H9 (cell line): ENCODE measurements at regions not wholly inside any gene's neighbourhood (a gene's known extent, or its start where the extent isn't known, plus 50 kb on each side); places are given as distances from the start of the nearest gene placed in this dataset.

ENCODE experiments used
- DNase-seq: peaks from one replicate; pipeline ENCODE4 v3.0.0-alpha.2; 2017
- H2AFZ ChIP-seq: one replicate; pipeline ENCODE4 v1.6.1; 2013; ENCODE audit warnings: mild to moderate bottlenecking, low read length, control low read depth, moderate library complexity
- H2AK5ac ChIP-seq: 2 replicates; pipeline ENCODE4 v1.6.1; 2013; ENCODE audit warnings: low read length, control low read depth, mixed read lengths; ENCODE audit not compliant: insufficient read length
- H2BK120ac ChIP-seq: one replicate; pipeline ENCODE4 v1.6.1; 2013; ENCODE audit warnings: low read depth, mild to moderate bottlenecking, low read length, control low read depth, inconsistent platforms; ENCODE audit not compliant: poor library complexity, severe bottlenecking
- H2BK12ac ChIP-seq: 2 replicates; pipeline ENCODE4 v1.6.1; 2013; ENCODE audit warnings: low read length, control low read depth, mixed read lengths, low read depth; ENCODE audit not compliant: insufficient read length
- H2BK15ac ChIP-seq: 2 replicates; pipeline ENCODE4 v1.6.1; 2013; ENCODE audit warnings: low read depth, low read length, control low read depth
- H2BK20ac ChIP-seq: one replicate; pipeline ENCODE4 v1.6.1; 2013; ENCODE audit warnings: low read depth, mild to moderate bottlenecking, low read length, control low read depth, inconsistent platforms; ENCODE audit not compliant: poor library complexity, severe bottlenecking
- H2BK5ac ChIP-seq: 2 replicates; pipeline ENCODE4 v1.6.1; 2013; ENCODE audit warnings: low read length, control low read depth, mixed read lengths; ENCODE audit not compliant: insufficient read length
- H3K14ac ChIP-seq: 2 replicates; pipeline ENCODE4 v1.6.1; 2013; ENCODE audit warnings: low read length, control low read depth; ENCODE audit not compliant: insufficient read depth
- H3K18ac ChIP-seq: 2 replicates; pipeline ENCODE4 v1.6.1; 2013; ENCODE audit warnings: low read depth, mild to moderate bottlenecking, mixed read lengths, low read length, control low read depth; ENCODE audit not compliant: insufficient read length
- H3K23ac ChIP-seq: 2 replicates; pipeline ENCODE4 v1.6.1; 2013; ENCODE audit warnings: low read length, control low read depth, mixed read lengths, low read depth; ENCODE audit not compliant: insufficient read length
- H3K23me2 ChIP-seq: 2 replicates; pipeline ENCODE4 v1.6.1; 2013; ENCODE audit warnings: low read depth, mild to moderate bottlenecking, mixed read lengths, low read length, control low read depth; ENCODE audit not compliant: insufficient read length, poor library complexity, severe bottlenecking
- H3K27ac ChIP-seq: 2 replicates; pipeline ENCODE4 v1.5.1; 2013; ENCODE audit warnings: low read length, control low read depth, mixed read lengths, low read depth; ENCODE audit not compliant: insufficient read length
- H3K27me3 ChIP-seq: 2 replicates; pipeline ENCODE4 v1.6.1; 2013; ENCODE audit warnings: low read length, control low read depth, inconsistent platforms; ENCODE audit not compliant: insufficient read depth
- H3K4ac ChIP-seq: 2 replicates; pipeline ENCODE4 v1.6.1; 2013; ENCODE audit warnings: low read depth, mild to moderate bottlenecking, control low read depth, inconsistent platforms, low read length, moderate library complexity
- H3K4me1 ChIP-seq: 2 replicates; pipeline ENCODE4 v1.6.1; 2013; ENCODE audit warnings: low read length, control low read depth, inconsistent platforms; ENCODE audit not compliant: insufficient read depth
- H3K4me2 ChIP-seq: 2 replicates; pipeline ENCODE4 v1.6.1; 2013; ENCODE audit warnings: low read length, control low read depth, mixed read lengths; ENCODE audit not compliant: insufficient read length, insufficient read depth
- H3K56ac ChIP-seq: 2 replicates; pipeline ENCODE4 v1.6.1; 2013; ENCODE audit warnings: low read depth, mild to moderate bottlenecking, mixed read lengths, low read length, control low read depth; ENCODE audit not compliant: insufficient read length
- H3K79me1 ChIP-seq: 2 replicates; pipeline ENCODE4 v1.6.1; 2013; ENCODE audit warnings: low read depth, mild to moderate bottlenecking, moderate library complexity, low read length, control low read depth, inconsistent platforms; ENCODE audit not compliant: insufficient read depth, poor library complexity, severe bottlenecking
- H3K79me2 ChIP-seq: 2 replicates; pipeline ENCODE4 v1.6.1; 2013; ENCODE audit warnings: low read length, control low read depth, inconsistent platforms; ENCODE audit not compliant: insufficient read depth
- H3K9ac ChIP-seq: 2 replicates; pipeline ENCODE4 v1.6.1; 2013; ENCODE audit warnings: low read length, control low read depth, mixed read lengths; ENCODE audit not compliant: insufficient read length; ENCODE audit errors: extremely low read depth
- H3K9me3 ChIP-seq: one replicate; pipeline ENCODE4 v1.6.1; 2013; ENCODE audit warnings: low read depth, low read length, inconsistent platforms; ENCODE audit not compliant: control insufficient read depth
- H3T11ph ChIP-seq: one replicate; pipeline ENCODE4 v1.6.1; 2013; ENCODE audit warnings: mild to moderate bottlenecking, low read length, control low read depth, inconsistent platforms
- H4K20me1 ChIP-seq: one replicate; pipeline ENCODE4 v1.6.1; 2013; ENCODE audit not compliant: control insufficient read depth, insufficient read length, insufficient read depth
- H4K5ac ChIP-seq: 2 replicates; pipeline ENCODE4 v1.6.1; 2013; ENCODE audit warnings: low read depth, mild to moderate bottlenecking, mixed read lengths, low read length, control low read depth; ENCODE audit not compliant: insufficient read length
- H4K8ac ChIP-seq: replicated peaks from 2 replicates; pipeline ENCODE4 v1.6.1; 2013; ENCODE audit warnings: low read length, control low read depth, mixed read lengths, low read depth; ENCODE audit not compliant: insufficient read length
- H4K91ac ChIP-seq: 2 replicates; pipeline ENCODE4 v1.6.1; 2013; ENCODE audit warnings: low read depth, mild to moderate bottlenecking, moderate library complexity, mixed read lengths, low read length, control low read depth; ENCODE audit not compliant: insufficient read length
- H3K27ac Mint-ChIP-seq, 3 experiments: 2 replicates in 2 of 3; 3 replicates in 1 of 3; pipeline ENCODE4 v1.8.0; 2020 to 2021; ENCODE audit warnings: mixed read lengths in 3 of 3, mild to moderate bottlenecking in 1 of 3, moderate library complexity in 1 of 3
- H3K27me3 Mint-ChIP-seq: 2 replicates; pipeline ENCODE4 v1.8.0; 2021; ENCODE audit warnings: low read depth, mild to moderate bottlenecking, moderate library complexity, mixed read lengths
- H3K36me3 Mint-ChIP-seq, 3 experiments: 2 replicates in 2 of 3; 3 replicates in 1 of 3; pipeline ENCODE4 v1.8.0; 2020 to 2021; ENCODE audit warnings: low read depth in 3 of 3, mixed read lengths in 3 of 3; ENCODE audit not compliant: insufficient read depth in 1 of 3
- H3K4me1 Mint-ChIP-seq, 2 experiments: 2 replicates each; pipeline ENCODE4 v1.8.0; 2020; ENCODE audit warnings: mixed read lengths in 2 of 2
- H3K4me3 Mint-ChIP-seq, 2 experiments: 2 replicates in 1 of 2; 3 replicates in 1 of 2; pipeline ENCODE4 v1.8.0; 2020 to 2021; ENCODE audit warnings: mild to moderate bottlenecking in 2 of 2, mixed read lengths in 2 of 2, moderate library complexity in 1 of 2
- H3K9me3 Mint-ChIP-seq, 2 experiments: 2 replicates in 1 of 2; 3 replicates in 1 of 2; pipeline ENCODE4 v1.8.0; 2020; ENCODE audit warnings: mild to moderate bottlenecking in 2 of 2, mixed read lengths in 2 of 2, moderate library complexity in 1 of 2
- CTCF ChIP-seq: fragments of 200-600 bp; sonication (generic); conservative IDR thresholded peaks from 3 replicates; pipeline ENCODE4 v1.8.0; 2021; ENCODE audit warnings: antibody characterized with exemption, mild to moderate bottlenecking
- WGBS: extraction: QIAGEN DNeasy Blood & Tissue Kit; methylation state at CpG from one replicate; pipeline ENCODE4 v1.1.7; 2013; ENCODE audit warnings: missing lambda C conversion rate, low lambda C conversion rate, mixed read lengths; ENCODE audit not compliant: insufficient read length; ENCODE audit errors: extremely low coverage; 5-methylcytosine and 5-hydroxymethylcytosine counted together

- no peaks in the 10 kb centered on the region; a peak in 1 of 5 replicates for H3K9me3 Mint-ChIP-seq
- H3K4me2 ChIP-seq: no peak overlapping the region
Observed at GRCh38 chr4:124095621-124096020, 616.9 kb downstream of the ANKRD50 start.

More at GRCh38 chr4:124095621-124096020, 616.9 kb downstream of the ANKRD50 start:
- Histone ChIP-seq H3K9ac (no peak overlapping the region), H2BK5ac (no peak overlapping the region), H2BK15ac (no peak overlapping the region), H3K18ac (no peak overlapping the region), H4K8ac (no peak overlapping the region), H3K27ac (no peak overlapping the region), H3K23me2 (no peaks in the 10 kb centered on the region), H4K91ac (no peak overlapping the region), H3K14ac (no peak overlapping the region), H2BK120ac (no peak overlapping the region), H3K23ac (no peak overlapping the region), H2BK12ac (no peak overlapping the region), H2AFZ (no peak overlapping the region), H3K4ac (no peak overlapping the region), H3K56ac (no peak overlapping the region), H3T11ph (no peak overlapping the region), H4K5ac (no peak overlapping the region), H2AK5ac (no peak overlapping the region), H2BK20ac (no peak overlapping the region), H3K79me1 (no peaks in the 10 kb centered on the region), H3K4me1 (no peaks in the 10 kb centered on the region), H3K27me3 (no peaks in the 10 kb centered on the region), H4K20me1 (no peaks in the 10 kb centered on the region), H3K79me2 (no peaks in the 10 kb centered on the region), H3K9me3 (no peaks in the 10 kb centered on the region)
- H3K27ac Mint-ChIP-seq: no peak overlapping the region
- no CpG with 5 or more reads among the region's 3 CpGs for WGBS
- TF ChIP-seq CTCF: no peak
- DNase-seq: no peak
- no peak overlapping the region for H3K4me3 Mint-ChIP-seq
- H3K36me3 Mint-ChIP-seq: no peaks in the 10 kb centered on the region
- H3K4me1 Mint-ChIP-seq: peaks cover 0 to 4% of the 10 kb centered on the region in 2 experiments; a peak in 2 of 4 replicates
- H3K27me3 Mint-ChIP-seq: no peaks in the 10 kb centered on the region
